ENCODE measurements at regions not wholly inside any gene's neighbourhood (a gene's known extent, or its start where the extent isn't known, plus 50 kb on each side); places are given as distances from the start of the nearest gene placed in this dataset.

DNA sequence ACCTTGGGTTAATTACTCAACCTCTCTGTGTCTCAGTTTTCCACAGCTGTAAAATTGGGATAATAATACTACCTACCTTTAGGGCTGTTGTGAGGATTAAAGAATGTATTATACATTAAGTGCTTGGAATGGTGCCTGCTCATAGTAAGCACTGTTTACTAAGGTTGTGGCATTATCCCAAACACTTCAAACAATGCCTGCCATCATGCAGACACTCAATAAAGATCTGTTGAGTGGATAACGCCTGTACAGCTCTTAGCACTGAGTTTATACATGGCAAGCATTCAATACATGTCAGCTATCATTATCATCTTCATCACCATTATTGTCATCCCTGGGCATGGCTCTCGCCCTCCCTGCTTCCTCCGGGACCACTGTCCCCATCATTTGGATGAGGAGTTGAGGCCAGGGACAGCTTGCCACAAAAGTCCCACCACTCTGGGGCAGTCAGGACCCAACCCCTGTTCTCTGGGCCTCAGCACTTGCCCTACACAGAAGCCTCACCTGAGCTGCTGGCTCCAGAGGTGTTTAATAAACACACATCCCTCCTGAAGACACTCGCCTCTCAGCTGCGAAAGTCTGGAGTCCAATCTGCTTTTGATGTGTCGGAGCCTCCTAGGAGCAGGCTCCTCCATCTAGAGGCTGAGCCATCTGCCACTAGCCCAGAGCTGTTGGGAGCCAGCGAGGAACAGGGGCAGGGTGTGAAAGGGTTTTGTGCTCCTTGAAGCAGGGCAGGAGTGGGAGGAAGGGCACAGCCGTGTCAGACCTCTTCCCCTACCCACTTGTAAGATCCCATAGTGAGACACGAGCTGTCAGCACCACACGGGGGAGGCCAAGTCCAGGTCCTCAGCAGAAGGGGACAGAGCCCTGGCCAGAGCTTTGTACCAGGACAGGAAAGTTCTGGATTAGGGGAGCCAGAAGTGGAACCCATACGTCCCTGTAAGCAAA lies 80.9 kb upstream of the ZC3H12A start:
- DNase-seq: no peak

DNA sequence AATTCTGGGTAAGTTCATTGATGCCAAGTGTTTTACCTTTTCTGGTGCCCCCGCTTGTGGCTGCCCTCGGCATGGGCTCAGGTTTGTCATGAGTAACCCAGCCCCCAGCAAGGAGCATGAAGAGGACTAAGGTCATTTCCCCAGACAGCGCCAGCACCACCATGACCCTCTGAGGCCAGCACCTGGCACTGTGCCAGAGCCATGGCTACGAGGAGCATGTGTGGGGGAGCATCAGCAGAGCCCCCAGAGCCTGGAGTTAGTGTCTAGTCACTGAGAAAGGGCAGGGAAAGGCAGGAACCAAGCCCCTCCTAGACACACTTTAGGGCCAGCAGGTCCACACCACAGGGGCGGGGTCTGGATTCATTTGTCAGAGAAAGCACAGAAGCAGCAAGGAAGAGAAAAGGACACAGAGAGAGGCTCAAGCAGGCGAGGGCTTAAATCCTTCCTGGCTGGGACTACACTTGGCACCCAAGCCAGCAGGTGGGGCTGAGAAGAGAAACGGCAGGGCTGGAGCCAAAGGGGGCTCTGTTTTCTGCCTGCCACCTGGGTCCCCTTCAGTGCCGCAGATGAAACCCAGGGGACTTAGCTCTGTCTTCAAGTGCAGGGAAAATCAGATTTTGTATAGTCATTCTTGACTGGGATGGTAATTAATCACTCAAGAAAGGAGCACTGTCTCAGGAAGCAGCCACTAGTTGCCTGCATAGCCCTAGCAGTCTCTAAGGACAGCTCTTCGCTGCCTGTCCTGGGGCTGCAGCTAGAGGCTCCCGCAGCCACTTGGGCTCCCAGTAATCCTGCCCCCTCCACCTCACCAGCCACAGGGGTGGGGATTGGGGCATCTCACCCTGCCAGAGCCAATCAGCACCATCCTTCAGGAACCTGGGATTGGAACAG lies 79.6 kb upstream of the ZC3H12A start:
- no peak for DNase-seq

DNA sequence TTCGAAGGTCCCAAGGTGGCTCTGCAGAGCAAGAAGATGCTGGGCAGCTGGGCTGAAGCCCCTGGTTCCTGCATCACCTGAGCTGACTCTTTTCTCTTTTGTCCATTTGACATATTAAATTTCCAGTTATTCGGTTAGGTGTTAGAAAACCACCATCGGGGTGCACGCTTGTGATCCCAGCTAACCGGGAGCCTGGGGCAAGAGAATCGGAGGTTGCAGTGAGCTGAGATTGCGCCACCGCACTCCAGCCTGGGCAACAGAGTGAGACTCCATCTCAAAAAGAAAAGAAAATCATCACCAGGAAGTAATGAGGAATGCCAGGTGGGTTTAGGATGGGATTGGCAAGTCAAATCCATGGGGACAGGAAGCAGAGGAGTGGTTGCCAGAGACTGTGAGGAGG lies 76.3 kb upstream of the ZC3H12A start:
- DNase-seq: no peak

DNA sequence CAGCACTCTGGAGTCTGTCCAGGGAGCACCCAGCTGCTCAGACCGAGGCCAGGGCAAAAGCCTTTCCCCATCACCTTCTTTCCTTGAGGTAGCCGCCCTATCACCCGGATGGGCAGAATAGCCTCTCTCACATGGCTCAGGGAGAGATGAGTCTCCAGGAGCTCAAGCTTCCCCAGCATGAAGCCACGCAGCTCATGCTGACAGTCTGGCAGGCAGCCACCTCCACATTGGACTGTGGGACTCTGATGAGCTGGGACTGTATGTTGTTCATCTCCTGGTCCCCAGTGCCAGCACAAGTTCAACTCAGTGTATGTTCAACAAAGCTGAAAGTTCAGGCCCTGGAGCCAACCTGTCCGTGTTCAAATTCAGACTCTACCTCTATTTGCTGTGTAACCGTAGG lies 75.2 kb upstream of the ZC3H12A start:
- DNase-seq: no peak

DNA sequence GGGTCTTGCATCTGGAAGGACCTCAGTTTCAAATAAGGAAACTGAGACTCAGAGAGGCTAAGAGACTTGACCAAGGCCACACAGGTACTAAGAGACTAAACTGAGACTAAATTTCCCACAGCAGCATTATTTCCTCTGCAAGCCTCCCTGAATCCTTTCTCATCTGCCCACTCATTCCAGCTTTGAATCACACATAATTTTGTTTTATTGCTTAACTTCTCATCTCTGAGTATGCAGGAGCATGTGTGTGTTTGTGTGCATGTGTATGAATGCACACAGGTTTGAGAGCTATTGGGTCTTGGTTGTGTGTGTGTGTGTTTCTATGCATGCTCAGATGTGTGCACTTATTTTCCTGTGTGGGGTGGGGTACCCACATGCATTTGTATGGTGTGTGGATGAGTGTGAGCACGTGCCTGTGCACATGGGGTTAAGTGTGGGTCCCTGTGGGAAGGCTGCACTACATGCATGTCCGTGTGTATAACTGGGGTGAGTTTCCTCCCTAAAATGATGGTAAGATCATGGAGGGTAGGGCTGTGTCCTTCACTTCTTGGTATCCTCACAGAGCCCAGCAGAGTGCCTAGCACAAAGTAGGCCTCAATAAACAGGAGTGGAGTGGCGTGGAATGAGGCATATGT lies 74.4 kb upstream of the ZC3H12A start:
- no peak for DNase-seq

DNA sequence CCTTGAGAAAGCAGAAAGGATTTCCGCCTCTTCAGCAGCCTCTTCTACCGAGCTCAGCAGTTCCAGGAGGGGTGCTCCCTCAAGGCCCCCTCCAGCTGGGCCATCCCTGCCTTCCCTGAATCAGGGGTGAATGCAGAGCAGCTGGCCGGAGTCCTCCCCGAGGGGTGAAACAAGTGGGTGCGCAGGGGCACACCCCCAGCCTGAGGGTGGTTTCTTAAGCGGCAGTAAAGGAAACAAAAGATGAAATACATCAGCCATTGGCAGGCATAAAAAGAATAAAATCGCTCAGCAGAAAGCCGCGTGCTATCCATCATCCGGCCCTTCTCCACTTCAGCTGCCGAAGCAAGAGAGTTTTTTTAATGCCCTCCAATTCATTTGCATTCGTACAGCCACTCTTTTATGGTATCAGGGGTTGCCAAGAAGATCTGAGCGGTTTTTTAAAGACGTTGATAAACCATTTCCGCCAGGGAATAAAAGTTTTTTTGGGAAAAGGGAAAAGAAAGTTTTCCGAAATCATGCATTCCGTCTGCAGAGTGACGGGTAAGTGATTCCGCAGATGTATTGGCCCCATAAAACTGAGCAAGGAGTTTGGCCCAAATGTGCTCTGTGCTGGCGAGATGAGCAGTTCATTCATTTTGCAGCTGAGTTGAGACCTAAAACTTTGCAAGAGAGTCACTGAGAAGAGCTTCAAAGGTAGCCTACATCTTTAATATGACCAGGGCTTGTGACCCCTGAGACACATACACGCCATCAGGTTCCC lies 73.7 kb upstream of the ZC3H12A start:
- DNase-seq: no peak

DNA sequence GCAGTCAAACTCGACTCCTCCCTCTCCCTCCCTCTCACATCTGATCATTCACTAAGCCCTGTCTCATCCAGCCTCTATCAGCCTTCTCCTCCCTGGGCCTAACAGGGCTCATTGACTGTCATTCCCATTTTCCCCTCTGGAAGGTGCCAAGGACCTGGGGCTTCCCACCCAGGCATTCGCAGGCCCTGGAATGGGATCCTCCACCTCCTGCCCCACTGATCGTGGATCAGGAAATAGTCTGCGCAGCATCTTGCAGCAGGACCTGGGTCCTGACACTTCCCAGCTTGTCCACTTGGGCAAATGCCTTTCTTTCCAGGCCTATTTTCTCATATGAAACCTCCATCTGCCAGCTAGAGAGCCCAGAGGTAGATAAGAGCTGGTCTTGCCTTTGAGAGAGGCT lies 71.2 kb upstream of the ZC3H12A start:
- no peak for DNase-seq

DNA sequence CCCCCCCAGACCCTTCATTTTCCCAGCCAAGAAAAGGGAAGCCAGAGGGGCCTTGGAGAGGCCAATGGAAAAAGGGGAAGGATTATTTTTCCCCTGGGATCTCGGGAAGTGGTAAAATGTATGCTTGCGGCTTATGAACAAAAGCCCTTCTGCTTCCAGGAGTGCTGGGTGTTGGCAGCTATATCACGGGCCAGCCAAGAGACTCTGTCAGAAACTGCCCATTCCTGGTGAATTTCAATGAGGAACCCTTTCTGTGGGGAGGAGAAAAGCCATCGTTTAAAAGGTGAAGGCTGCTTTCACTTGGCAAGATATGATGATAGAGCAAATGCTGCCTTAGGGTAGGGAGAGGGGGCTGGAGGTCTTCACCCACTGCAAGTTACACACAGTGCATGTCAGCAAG lies 69.7 kb upstream of the ZC3H12A start:
- DNase-seq: no peak

DNA sequence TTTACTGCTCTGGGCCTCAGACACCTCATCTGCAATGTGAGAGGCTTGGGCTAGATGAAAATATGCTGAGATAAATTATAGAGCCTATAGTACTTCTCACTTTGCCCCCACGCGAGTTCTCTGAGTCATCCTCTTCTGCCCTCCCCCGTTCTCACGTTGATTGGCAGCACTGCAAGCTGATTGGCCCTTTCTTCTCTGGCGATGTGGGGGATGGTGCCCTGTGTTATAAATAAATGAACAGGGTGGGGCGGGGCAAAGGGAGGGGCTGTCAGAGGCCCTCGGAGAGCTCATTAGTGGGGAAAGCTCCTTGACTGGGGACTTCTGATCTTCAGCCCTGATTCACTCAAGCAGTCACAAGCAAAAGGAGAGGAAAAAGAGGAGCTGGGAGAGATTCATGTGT lies 64.3 kb upstream of the ZC3H12A start:
- no peak for DNase-seq

DNA sequence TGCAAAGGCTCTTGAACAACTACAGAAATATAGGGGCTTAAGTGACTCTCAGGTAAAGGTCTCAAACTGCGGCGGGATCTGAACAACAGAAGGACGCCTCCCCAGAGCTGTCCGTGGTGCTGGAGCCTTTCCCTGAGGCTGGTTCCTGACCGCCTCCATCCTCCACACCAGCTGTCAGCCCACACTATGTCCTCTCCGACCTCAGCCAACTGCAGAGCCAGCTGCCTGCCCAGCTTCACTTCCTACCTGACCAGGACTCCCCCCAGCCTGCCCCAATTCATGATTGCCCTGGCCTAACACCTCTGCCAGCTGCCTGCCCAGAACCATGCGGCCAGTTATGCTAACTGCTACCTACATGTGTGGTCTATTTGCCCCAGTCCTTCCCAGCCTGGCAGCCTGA lies 63.6 kb upstream of the ZC3H12A start:
- no peak for DNase-seq

DNA sequence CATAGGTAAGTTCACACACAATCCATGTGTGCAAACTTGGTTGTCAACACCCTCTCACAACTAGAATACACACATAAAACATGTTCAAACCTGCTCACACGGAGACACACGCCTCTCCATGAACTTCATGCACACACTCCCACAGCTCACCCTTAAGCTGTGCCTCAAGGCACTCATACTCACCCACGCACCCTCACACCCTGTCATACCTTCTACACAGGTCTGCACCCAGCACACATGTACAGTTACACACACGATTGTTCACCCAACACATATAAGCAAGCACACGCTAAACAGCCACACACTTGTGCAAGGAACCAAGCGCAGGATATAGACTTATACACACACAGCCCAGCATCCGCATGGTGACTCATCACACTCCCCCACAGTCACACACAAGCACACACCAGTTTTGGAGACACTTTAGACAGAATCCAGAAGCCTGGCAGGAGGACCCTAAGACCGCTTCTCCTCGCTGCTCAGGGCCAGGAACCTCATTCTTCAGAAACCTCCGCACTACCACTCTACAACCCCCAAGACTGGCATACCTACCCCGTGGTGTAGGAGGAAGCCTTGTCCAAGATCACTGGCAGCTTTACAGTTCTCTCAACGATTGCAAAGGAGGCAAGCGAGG lies 58.7 kb upstream of the ZC3H12A start:
- no peak for DNase-seq

DNA sequence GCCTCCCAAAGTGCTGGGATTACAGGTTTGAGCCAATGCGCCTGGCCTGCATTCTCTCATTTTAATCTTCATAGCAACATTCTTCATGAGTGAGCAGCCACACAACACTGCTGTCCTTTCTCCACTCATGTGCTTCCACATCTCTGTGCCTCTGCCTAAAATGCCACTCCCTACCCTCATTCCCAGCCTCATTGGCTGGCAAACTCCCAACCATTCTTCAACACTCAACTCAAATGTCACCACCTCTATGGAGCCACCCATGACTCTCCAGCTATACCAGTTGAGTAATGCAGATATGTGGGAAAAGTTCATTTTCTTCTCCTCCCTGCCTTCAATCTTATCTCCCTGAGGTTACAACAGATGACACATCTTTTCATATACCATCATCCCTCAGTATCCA lies 53.9 kb upstream of the ZC3H12A start:
- DNase-seq: no peak

DNA sequence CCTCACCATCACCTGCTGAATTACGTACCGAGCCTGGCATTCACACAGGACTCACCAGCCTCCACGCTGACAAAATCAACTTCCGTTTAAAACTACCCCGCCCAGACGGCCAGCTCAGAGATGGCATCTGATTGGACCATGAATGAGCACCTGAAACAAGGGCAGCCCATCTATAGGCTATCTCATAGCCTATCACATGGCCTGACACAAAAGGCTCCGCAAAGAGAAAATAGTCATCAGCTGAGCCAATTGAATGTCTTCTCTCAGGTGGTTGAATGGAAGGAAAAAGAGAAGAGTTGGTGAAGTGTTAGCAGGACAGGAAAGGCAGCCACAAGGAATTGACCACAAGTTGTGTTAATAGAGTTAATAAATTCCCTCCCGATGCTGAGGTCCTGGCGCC lies 50.6 kb upstream of the ZC3H12A start:
- no peak for DNase-seq

DNA sequence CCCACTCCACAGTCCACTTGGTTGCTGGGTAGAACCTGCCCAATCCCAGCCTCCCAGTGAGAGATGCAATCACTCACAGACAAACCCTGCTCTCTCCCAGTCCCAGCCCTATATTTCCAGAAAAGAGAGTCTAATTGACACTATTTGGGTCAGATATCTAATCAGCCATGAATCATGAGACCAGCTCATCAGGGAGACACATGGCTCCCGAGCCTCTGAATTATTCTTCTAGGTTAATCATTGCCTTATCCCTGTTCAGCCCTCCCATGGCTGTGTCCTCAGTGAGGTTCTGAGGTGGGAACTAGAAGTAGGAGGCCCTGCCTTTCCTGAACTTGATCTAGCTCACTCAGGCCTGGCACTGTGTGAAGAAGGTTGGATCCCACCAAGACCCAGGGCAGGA lies 49.9 kb upstream of the ZC3H12A start:
- no peak for DNase-seq

Measured in AML-193 (cell line).